ENCODE measurements at regions not wholly inside any gene's neighbourhood (a gene's known extent, or its start where the extent isn't known, plus 50 kb on each side); places are given as distances from the start of the nearest gene placed in this dataset.

DNA sequence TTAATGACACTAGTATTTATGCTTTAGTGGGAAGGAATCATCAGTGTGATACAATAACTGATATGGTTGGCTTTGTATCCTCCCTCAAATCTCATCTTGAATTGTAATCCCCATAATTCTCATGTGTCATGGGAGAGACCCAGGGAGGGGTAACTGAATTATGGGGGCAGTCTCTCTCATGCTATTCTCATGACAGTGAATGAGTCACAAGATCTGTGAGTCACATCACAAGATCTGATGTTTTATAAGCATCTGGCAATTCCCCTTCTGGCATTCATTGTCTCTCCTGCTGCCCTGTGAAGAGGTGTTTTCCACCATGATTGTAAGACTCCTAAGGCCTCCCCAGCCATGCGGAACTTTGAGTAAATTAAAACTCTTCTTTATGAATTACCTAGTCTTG is 1760.3 kb downstream of the NCAM2 start (continued):
- no peak for TF ChIP-seq GTF2F1 (IDR thresholded peaks at IDR 0.05; ENCODE audit: borderline replicate concordance, low read depth, low read length)

GRCh38 chr21:22762463-22762862 is 1764.3 kb downstream of the NCAM2 start:
- Histone ChIP-seq H3K23ac (ENCODE audit: insufficient read length) (no peak overlapping the region), H3K23me2 (ENCODE audit: low read depth, low read length) (no peaks in the 10 kb centered on the region), H3K18ac (ENCODE audit: extremely low read depth, low read length) (no peak overlapping the region), H4K20me1 (replicated peaks in 1 of 2; ENCODE audit: control insufficient read depth in 1 of 2, insufficient read depth in 2 of 2, low read length in 2 of 2) (no peaks in the 10 kb centered on the region), H3K4me3 (ENCODE audit: extremely low read depth in 1 of 4, insufficient read depth in 2 of 4, low read depth in 3 of 4, low read length in 4 of 4) (no peak overlapping the region), H2BK20ac (ENCODE audit: low read length) (no peak overlapping the region), H3K4ac (replicated peaks; ENCODE audit: insufficient read length, low read depth, low read length) (no peak overlapping the region), H2BK5ac (ENCODE audit: low read depth, low read length) (no peak overlapping the region), H2BK15ac (ENCODE audit: low read length) (no peak overlapping the region), H3K56ac (replicated peaks; ENCODE audit: insufficient read length, low read depth, low read length) (no peak overlapping the region), H3K36me3 (ENCODE audit: control insufficient read depth in 2 of 4, insufficient read depth in 4 of 4, low read length in 3 of 4) (no peaks in the 10 kb centered on the region), H4K5ac (ENCODE audit: insufficient read length, low read depth, low read length) (no peak overlapping the region), H3K79me1 (ENCODE audit: low read depth, low read length) (no peaks in the 10 kb centered on the region), H3K9me3 (ENCODE audit: insufficient read depth in 2 of 2, low read depth in 1 of 2, low read length in 1 of 2) (no peaks in the 10 kb centered on the region), H2AFZ (ENCODE audit: low read length) (no peak overlapping the region), H3K14ac (ENCODE audit: insufficient read length) (no peak overlapping the region), H2BK120ac (replicated peaks; ENCODE audit: low read depth, low read length) (no peak overlapping the region), H3K27ac (ENCODE audit: low read depth, low read length) (no peak overlapping the region), H2AK5ac (ENCODE audit: low read depth, low read length) (no peak overlapping the region), H4K8ac (ENCODE audit: extremely low read depth, insufficient read depth, low read length) (no peak overlapping the region), H2BK12ac (ENCODE audit: low read depth, low read length) (no peak overlapping the region), H3K9ac (replicated peaks in 1 of 4; ENCODE audit: extremely low read depth in 1 of 4, low read depth in 3 of 4, low read length in 3 of 4) (no peak overlapping the region), H3K4me2 (ENCODE audit: insufficient read depth in 1 of 2, low read depth in 2 of 2, low read length in 2 of 2) (no peak overlapping the region), H3K79me2 (ENCODE audit: control insufficient read depth in 1 of 2, insufficient read depth in 2 of 2, low read length in 2 of 2) (no peaks in the 10 kb centered on the region), H3K4me1 (replicated peaks in 1 of 4; ENCODE audit: control insufficient read depth in 3 of 4, insufficient read depth in 4 of 4, low read length in 3 of 4) (no peaks in the 10 kb centered on the region), H3K27me3 (replicated peaks in 1 of 4; ENCODE audit: control insufficient read depth in 3 of 4, extremely low read depth in 1 of 4, insufficient read depth in 3 of 4, low read length in 3 of 4) (no peaks in the 10 kb centered on the region), H4K91ac (replicated peaks; ENCODE audit: insufficient read length, low read length) (no peak overlapping the region)
- CTCF ChIA-PET (ENCODE audit: partially characterized antibody), result interaction anchor here (1.4 kb wide), 1 partner anchor 12 kb away, joined by 3 read pairs; no protein-coding TSS in a partner anchor
- POLR2A ChIA-PET (ENCODE audit: partially characterized antibody), result no interaction called here
- FAIRE-seq (no peak), DNase-seq (ENCODE audit: low read depth in 1 of 2, low spot score in 2 of 2) (no peak)
- 96% methylated on average over 1 of the region's 2 CpGs; no CpG with 5 or more reads in 1 of the 2 experiments for WGBS, 2 experiments (ENCODE audit: extremely low coverage in 1 of 2, insufficient coverage in 1 of 2, insufficient read length in 1 of 2, insufficient replicate concordance in 2 of 2, low coverage in 1 of 2, low lambda C conversion rate in 2 of 2, missing lambda C conversion rate in 1 of 2)
- TF ChIP-seq ATF2 (IDR thresholded peaks at IDR 0.05; ENCODE audit: low read length) (no peak), CTCF (IDR thresholded peaks at IDR 0.05; ENCODE audit: control extremely low read depth in 1 of 3, insufficient read depth in 1 of 3, low read depth in 1 of 3, low read length in 3 of 3) (no peak), ASH2L (IDR thresholded peaks at IDR 0.05; ENCODE audit: low read length) (no peak), RBBP5 (IDR thresholded peaks at IDR 0.05; ENCODE audit: borderline replicate concordance, low read depth, low read length) (no peak), CBX5 (IDR thresholded peaks at IDR 0.05; ENCODE audit: low read depth, low read length) (no peak), CHD2 (IDR thresholded peaks at IDR 0.05; ENCODE audit: low read length) (no peak), EGR1 (IDR thresholded peaks at IDR 0.05; ENCODE audit: borderline replicate concordance, low read depth, low read length) (no peak), CREB1 (IDR thresholded peaks at IDR 0.05) (no peak)

All from H1 (cell line).